Keratinocyte (primary cell): ENCODE measurements at regions not wholly inside any gene's neighbourhood (a gene's known extent, or its start where the extent isn't known, plus 50 kb on each side); places are given as distances from the start of the nearest gene placed in this dataset.

Experiments
- DNase-seq: peaks from one replicate; pipeline ENCODE4 v3.0.0-alpha.2; 2011; ENCODE audit warnings: low read depth, missing footprints, low spot score
- FAIRE-seq: peaks from 2 replicates; lab custom pipeline; 2011; peaks lifted over from hg19 to GRCh38; lab: Jason Lieb, UNC
- H2AFZ ChIP-seq: 2 replicates; pipeline ENCODE4 v1.6.0; 2012; ENCODE audit warnings: low read length, control low read depth, inconsistent platforms; ENCODE audit not compliant: control insufficient read depth
- H3K27ac ChIP-seq: 2 replicates; pipeline ENCODE4 v1.5.1; 2011; ENCODE audit warnings: low read length; ENCODE audit not compliant: control insufficient read depth, insufficient read depth
- H3K27me3 ChIP-seq: 3 replicates; pipeline ENCODE4 v1.6.0; 2011; ENCODE audit warnings: low read length; ENCODE audit not compliant: control insufficient read depth, insufficient read depth; ENCODE audit errors: extremely low read depth
- H3K36me3 ChIP-seq, 2 experiments: 2 replicates in 1 of 2; 3 replicates in 1 of 2; pipeline ENCODE4 v1.5.1; 2011; ENCODE audit warnings: low read length in 2 of 2, mild to moderate bottlenecking in 1 of 2; ENCODE audit not compliant: control insufficient read depth in 2 of 2, insufficient read depth in 2 of 2; ENCODE audit errors: extremely low read depth in 1 of 2
- H3K4me1 ChIP-seq: 3 replicates; pipeline ENCODE4 v1.5.1; 2011; ENCODE audit warnings: low read length; ENCODE audit not compliant: control insufficient read depth, insufficient read depth; ENCODE audit errors: extremely low read depth
- H3K4me2 ChIP-seq: 3 replicates; pipeline ENCODE4 v1.6.0; 2011; ENCODE audit warnings: low read depth, low read length; ENCODE audit not compliant: control insufficient read depth, insufficient read depth; ENCODE audit errors: extremely low read depth
- H3K4me3 ChIP-seq, 3 experiments: fragments of 200-600 bp in 1 of 3; sonication (generic) in 1 of 3; 2 replicates in 2 of 3; 3 replicates in 1 of 3; pipeline ENCODE4 v1.5.1; 2011 to 2016; ENCODE audit warnings: low read length in 3 of 3, mild to moderate bottlenecking in 3 of 3, control low read depth in 2 of 3, inconsistent platforms in 1 of 3, low read depth in 1 of 3, mixed read lengths in 1 of 3, mixed run types in 1 of 3, moderate library complexity in 1 of 3; ENCODE audit not compliant: control insufficient read depth in 2 of 3, insufficient read depth in 2 of 3; ENCODE audit errors: extremely low read depth in 1 of 3
- H3K79me2 ChIP-seq: 2 replicates; pipeline ENCODE4 v1.6.0; 2012; ENCODE audit warnings: low read length; ENCODE audit not compliant: control insufficient read depth, insufficient read depth
- H3K9ac ChIP-seq: 3 replicates; pipeline ENCODE4 v1.6.0; 2011; ENCODE audit warnings: low read length; ENCODE audit not compliant: control insufficient read depth, insufficient read depth; ENCODE audit errors: extremely low read depth
- H3K9me1 ChIP-seq: 3 replicates; pipeline ENCODE4 v1.6.0; 2011; ENCODE audit warnings: low read length; ENCODE audit not compliant: control insufficient read depth, insufficient read depth; ENCODE audit errors: extremely low read depth
- H3K9me3 ChIP-seq: 2 replicates; pipeline ENCODE4 v1.5.1; 2012; ENCODE audit warnings: low read depth, low read length; ENCODE audit not compliant: control insufficient read depth
- H4K20me1 ChIP-seq: 3 replicates; pipeline ENCODE4 v1.6.0; 2011; ENCODE audit warnings: low read length; ENCODE audit not compliant: control insufficient read depth, insufficient read depth; ENCODE audit errors: extremely low read depth
- EZH2 ChIP-seq: IDR thresholded peaks from one replicate; pipeline ENCODE4 v1.6.1; 2012; ENCODE audit warnings: inconsistent platforms, mild to moderate bottlenecking, low read length, moderate library complexity
- dilution Hi-C: fragments of 300-500 bp; cut with MboI; formaldehyde crosslinking; loops from one replicate; pipeline ENCODE4 v1.7.0; 2020; ENCODE audit warnings: low sequenced_read_pairs; ENCODE audit not compliant: extremely low pct_ligation_motif_present
- TF ChIP-seq, protein P1 (sequence below), 3 experiments: IDR thresholded peaks in 1 of 3; conservative IDR thresholded peaks in 1 of 3; optimal IDR thresholded peaks in 1 of 3; 2 replicates in 2 of 3; 3 replicates in 1 of 3; pipeline versions ENCODE3 to v1.5.1; 2011; ENCODE audit warnings: low read length in 3 of 3, mild to moderate bottlenecking in 3 of 3, moderate library complexity in 2 of 3, control low read depth in 1 of 3, inconsistent platforms in 1 of 3; ENCODE audit not compliant: insufficient read depth in 2 of 3; ENCODE audit errors: extremely low read depth in 1 of 3

- H3K36me3 ChIP-seq: no peaks in the 10 kb centered on the region
- TF ChIP-seq EZH2: no peak
- TF ChIP-seq, protein P1, sequence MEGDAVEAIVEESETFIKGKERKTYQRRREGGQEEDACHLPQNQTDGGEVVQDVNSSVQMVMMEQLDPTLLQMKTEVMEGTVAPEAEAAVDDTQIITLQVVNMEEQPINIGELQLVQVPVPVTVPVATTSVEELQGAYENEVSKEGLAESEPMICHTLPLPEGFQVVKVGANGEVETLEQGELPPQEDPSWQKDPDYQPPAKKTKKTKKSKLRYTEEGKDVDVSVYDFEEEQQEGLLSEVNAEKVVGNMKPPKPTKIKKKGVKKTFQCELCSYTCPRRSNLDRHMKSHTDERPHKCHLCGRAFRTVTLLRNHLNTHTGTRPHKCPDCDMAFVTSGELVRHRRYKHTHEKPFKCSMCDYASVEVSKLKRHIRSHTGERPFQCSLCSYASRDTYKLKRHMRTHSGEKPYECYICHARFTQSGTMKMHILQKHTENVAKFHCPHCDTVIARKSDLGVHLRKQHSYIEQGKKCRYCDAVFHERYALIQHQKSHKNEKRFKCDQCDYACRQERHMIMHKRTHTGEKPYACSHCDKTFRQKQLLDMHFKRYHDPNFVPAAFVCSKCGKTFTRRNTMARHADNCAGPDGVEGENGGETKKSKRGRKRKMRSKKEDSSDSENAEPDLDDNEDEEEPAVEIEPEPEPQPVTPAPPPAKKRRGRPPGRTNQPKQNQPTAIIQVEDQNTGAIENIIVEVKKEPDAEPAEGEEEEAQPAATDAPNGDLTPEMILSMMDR (optimal IDR thresholded peaks at IDR 0.05 in 1 of 3, IDR thresholded peaks at IDR 0.05 in 1 of 3, conservative IDR thresholded peaks at IDR 0.05 in 1 of 3; ENCODE audit: extremely low read depth in 1 of 3, insufficient read depth in 2 of 3, low read length in 3 of 3): no peak
- no peaks in the 10 kb centered on the region for H3K9me1 ChIP-seq
- FAIRE-seq (no peak), DNase-seq (no peak)
- no peak overlapping the region for H3K27ac ChIP-seq
- no peaks in the 10 kb centered on the region for H4K20me1 ChIP-seq
- H3K9ac ChIP-seq: no peak overlapping the region
- no peaks in the 10 kb centered on the region for H3K27me3 ChIP-seq
- H3K9me3 ChIP-seq: no peaks in the 10 kb centered on the region
- peak overlapping the region; percentile 34 for H3K4me2 ChIP-seq
- H3K4me1 ChIP-seq: peaks cover 10% of the 10 kb centered on the region
- dilution Hi-C loops: no loop called here
- peak overlapping the region; percentile 29 for H2AFZ ChIP-seq
- H3K4me3 ChIP-seq: no peak overlapping the region
- H3K79me2 ChIP-seq: no peaks in the 10 kb centered on the region
Observed at GRCh38 chr2:181805228-181806038, 86.1 kb upstream of the ITPRID2 start.

DNA sequence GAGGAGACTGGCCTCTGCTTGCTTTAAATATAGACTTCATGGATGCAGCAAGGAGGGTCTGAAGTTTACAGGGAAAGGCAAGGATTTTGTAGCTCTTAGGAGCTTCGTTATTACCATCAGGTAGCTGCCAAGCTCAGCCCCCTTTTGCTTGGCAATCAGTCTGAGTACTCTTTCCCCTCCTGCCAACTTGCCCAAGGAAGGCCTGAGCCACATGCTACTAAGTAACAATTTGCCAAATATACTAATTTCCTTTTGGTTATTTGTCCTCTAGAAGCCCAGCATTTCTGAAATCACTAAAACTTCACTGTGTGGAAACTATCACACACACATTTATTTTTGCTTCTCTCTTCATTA lies 85.5 kb upstream of the ITPRID2 start:
- H4K20me1 ChIP-seq: no peaks in the 10 kb centered on the region
- TF ChIP-seq, protein P1 (optimal IDR thresholded peaks at IDR 0.05 in 1 of 3, IDR thresholded peaks at IDR 0.05 in 1 of 3, conservative IDR thresholded peaks at IDR 0.05 in 1 of 3; ENCODE audit: extremely low read depth in 1 of 3, insufficient read depth in 2 of 3, low read length in 3 of 3): no peak
- TF ChIP-seq EZH2: no peak
- no peaks in the 10 kb centered on the region for H3K79me2 ChIP-seq
- no peak overlapping the region for H3K9ac ChIP-seq
- H3K27ac ChIP-seq: no peak overlapping the region
- H3K4me1 ChIP-seq: peaks cover 15% of the 10 kb centered on the region
- no peaks in the 10 kb centered on the region for H3K9me3 ChIP-seq
- dilution Hi-C loops: no loop called here
- no peak overlapping the region for H3K4me2 ChIP-seq
- peak overlapping the region; percentile 29 for H2AFZ ChIP-seq
- H3K27me3 ChIP-seq: no peaks in the 10 kb centered on the region
- H3K36me3 ChIP-seq: no peaks in the 10 kb centered on the region
- H3K4me3 ChIP-seq: no peak overlapping the region
- DNase-seq: no peak
- H3K9me1 ChIP-seq: no peaks in the 10 kb centered on the region
- FAIRE-seq: no peak
